OCI-M2 (cell line): ENCODE measurements at regions not wholly inside any gene's neighbourhood (a gene's known extent, or its start where the extent isn't known, plus 50 kb on each side); places are given as distances from the start of the nearest gene placed in this dataset.

ENCODE experiments used
- DNase-seq: peaks from one replicate; lab custom pipeline; 2025; ENCODE audit not compliant: unreplicated experiment; lab: John Stamatoyannopoulos, UW

- DNase-seq, result no peak
These were observed 1033.5 kb downstream of the SLITRK1 start for GRCh38 chr13:82848766-82849165.

GRCh38 chr13:82847595-82847994, 1034.7 kb downstream of the SLITRK1 start:
- DNase-seq, result no peak

GRCh38 chr13:82833923-82834322, 1048.4 kb downstream of the SLITRK1 start:
- no peak for DNase-seq

- no peak for DNase-seq
These were observed 1053.2 kb downstream of the SLITRK1 start for GRCh38 chr13:82829040-82829439.

- DNase-seq, result no peak
These were observed 1054.5 kb downstream of the SLITRK1 start for GRCh38 chr13:82827724-82828123.

GRCh38 chr13:82822935-82823334, 1059.3 kb downstream of the SLITRK1 start:
- no peak for DNase-seq

- no peak for DNase-seq
These were observed 1065.1 kb downstream of the SLITRK1 start for GRCh38 chr13:82817133-82817532.

GRCh38 chr13:82815791-82816190, 1066.5 kb downstream of the SLITRK1 start:
- no peak for DNase-seq

- DNase-seq, result no peak
These were observed 1078.9 kb downstream of the SLITRK1 start for GRCh38 chr13:82803341-82803740.

GRCh38 chr13:82802528-82802927, 1079.7 kb downstream of the SLITRK1 start:
- DNase-seq, result no peak

- no peak for DNase-seq
These were observed 1081.9 kb downstream of the SLITRK1 start for GRCh38 chr13:82800391-82800790.

GRCh38 chr13:82797876-82798275, 1084.4 kb downstream of the SLITRK1 start:
- no peak for DNase-seq

- DNase-seq, result no peak
These were observed 1091.2 kb downstream of the SLITRK1 start for GRCh38 chr13:82791035-82791434.

GRCh38 chr13:82772816-82773215, 1109.5 kb downstream of the SLITRK1 start:
- no peak for DNase-seq

GRCh38 chr13:82766732-82767321, 1115.4 kb downstream of the SLITRK1 start:
- DNase-seq, result no peak

- no peak for DNase-seq
These were observed 1124.2 kb downstream of the SLITRK1 start for GRCh38 chr13:82758044-82758443.

- DNase-seq, result no peak
These were observed 1131.1 kb downstream of the SLITRK1 start for GRCh38 chr13:82751206-82751605.

- DNase-seq, result no peak
These were observed 1132.7 kb downstream of the SLITRK1 start for GRCh38 chr13:82749551-82749950.

GRCh38 chr13:82747958-82748357, 1134.3 kb downstream of the SLITRK1 start:
- no peak for DNase-seq

GRCh38 chr13:82747291-82747690, 1135.0 kb downstream of the SLITRK1 start:
- no peak for DNase-seq

- no peak for DNase-seq
These were observed 1141.8 kb downstream of the SLITRK1 start for GRCh38 chr13:82740442-82740841.

- DNase-seq, result no peak
These were observed 1142.4 kb downstream of the SLITRK1 start for GRCh38 chr13:82739881-82740280.

- no peak for DNase-seq
These were observed 1152.9 kb downstream of the SLITRK1 start for GRCh38 chr13:82729401-82729800.
